GM23338 (cell line): ENCODE measurements at regions not wholly inside any gene's neighbourhood (a gene's known extent, or its start where the extent isn't known, plus 50 kb on each side); places are given as distances from the start of the nearest gene placed in this dataset.

Experiments used
- ATAC-seq: fragments of 200-7000 bp; cut with Tn5 transposase; 3 replicates; pipeline ENCODE4 v1.9.1; 2020
- DNase-seq: peaks from one replicate; pipeline ENCODE4 v3.0.0-alpha.2; 2015; ENCODE audit warnings: low spot score
- H2AFZ ChIP-seq: fragments of 200-600 bp; sonication (generic); 2 replicates; pipeline ENCODE4 v1.8.0; 2016; ENCODE audit warnings: antibody characterized with exemption, mild to moderate bottlenecking, moderate library complexity
- H3F3A ChIP-seq: fragments of 200-600 bp; sonication (generic); replicated peaks from 2 replicates; pipeline ENCODE4 v1.8.0; 2017; ENCODE audit warnings: antibody characterized with exemption, mixed run types, low read depth
- H3K27ac ChIP-seq: fragments of 200-600 bp; sonication (generic); 2 replicates; pipeline ENCODE4 v1.6.1; 2016; ENCODE audit warnings: low read depth
- H3K27me3 ChIP-seq: fragments of 200-600 bp; sonication (generic); 2 replicates; pipeline ENCODE4 v1.8.0; 2016; ENCODE audit warnings: mild to moderate bottlenecking, mixed run types, moderate library complexity; ENCODE audit not compliant: insufficient read depth
- H3K36me3 ChIP-seq: fragments of 200-600 bp; sonication (generic); 2 replicates; pipeline ENCODE4 v1.8.0; 2016; ENCODE audit warnings: mild to moderate bottlenecking; ENCODE audit not compliant: insufficient read depth
- H3K4me1 ChIP-seq: fragments of 200-600 bp; sonication (generic); 2 replicates; pipeline ENCODE4 v1.8.0; 2016; ENCODE audit warnings: mild to moderate bottlenecking, moderate library complexity; ENCODE audit not compliant: insufficient read depth
- H3K4me2 ChIP-seq: fragments of 200-600 bp; sonication (generic); 2 replicates; pipeline ENCODE4 v1.7.1; 2017; ENCODE audit warnings: mixed run types
- H3K4me3 ChIP-seq: fragments of 200-600 bp; sonication (generic); 2 replicates; pipeline ENCODE4 v1.6.1; 2016; ENCODE audit warnings: mixed run types
- H3K79me2 ChIP-seq: fragments of 200-600 bp; sonication (generic); replicated peaks from 2 replicates; pipeline ENCODE4 v1.8.0; 2017; ENCODE audit warnings: mild to moderate bottlenecking; ENCODE audit not compliant: insufficient read depth
- H3K9me2 ChIP-seq: fragments of 200-600 bp; sonication (generic); 2 replicates; pipeline ENCODE4 v1.8.0; 2017; ENCODE audit not compliant: insufficient read depth
- H4K20me1 ChIP-seq: fragments of 200-600 bp; sonication (generic); replicated peaks from 2 replicates; pipeline ENCODE4 v1.8.0; 2017; ENCODE audit warnings: mild to moderate bottlenecking; ENCODE audit not compliant: insufficient read depth
- H3K27ac Mint-ChIP-seq: 2 replicates; pipeline ENCODE4 v1.8.0; 2020; ENCODE audit warnings: inconsistent platforms, mild to moderate bottlenecking, moderate library complexity, mixed read lengths
- H3K27me3 Mint-ChIP-seq: 3 replicates; pipeline ENCODE4 v1.8.0; 2022; ENCODE audit warnings: low read depth, mild to moderate bottlenecking, moderate library complexity, mixed read lengths, inconsistent platforms; ENCODE audit not compliant: insufficient read depth, poor library complexity
- H3K36me3 Mint-ChIP-seq: 3 replicates; pipeline ENCODE4 v1.8.0; 2021; ENCODE audit warnings: low read depth, mild to moderate bottlenecking, inconsistent platforms, moderate library complexity, mixed read lengths
- H3K4me1 Mint-ChIP-seq: 3 replicates; pipeline ENCODE4 v1.8.0; 2020; ENCODE audit warnings: mild to moderate bottlenecking, inconsistent platforms, mixed read lengths
- H3K4me3 Mint-ChIP-seq: 3 replicates; pipeline ENCODE4 v1.8.0; 2021; ENCODE audit warnings: moderate library complexity, mild to moderate bottlenecking, inconsistent platforms, mixed read lengths
- H3K9me3 Mint-ChIP-seq: 3 replicates; pipeline ENCODE4 v1.8.0; 2020; ENCODE audit warnings: moderate library complexity, mild to moderate bottlenecking, inconsistent platforms, mixed read lengths
- CREB1 ChIP-seq: fragments of 250-450 bp; sonication (Bioruptor Pico); IDR thresholded peaks from 2 replicates; pipeline ENCODE4 v1.5.0; 2020; ENCODE audit warnings: low read depth, mild to moderate bottlenecking, moderate library complexity
- EZH2 ChIP-seq: fragments of 200-600 bp; sonication (generic); IDR thresholded peaks from one replicate; pipeline ENCODE4 v1.8.0; 2017; ENCODE audit warnings: antibody characterized with exemption, mild to moderate bottlenecking, low read depth; ENCODE audit not compliant: unreplicated experiment
- EZH2phosphoT487 ChIP-seq: fragments of 200-600 bp; sonication (generic); IDR thresholded peaks from one replicate; pipeline ENCODE4 v1.8.1; 2018; ENCODE audit warnings: antibody characterized with exemption; ENCODE audit not compliant: unreplicated experiment
- JUNB ChIP-seq: IDR thresholded peaks from one replicate; pipeline ENCODE4 v1.6.1; 2016; ENCODE audit warnings: antibody characterized with exemption; ENCODE audit not compliant: unreplicated experiment
- NANOG ChIP-seq: IDR thresholded peaks from 2 replicates; pipeline ENCODE4 v1.6.1; 2016; ENCODE audit warnings: antibody characterized with exemption, borderline replicate concordance
- POLR2AphosphoS5 ChIP-seq: IDR thresholded peaks from 2 replicates; pipeline ENCODE4 v1.6.1; 2016; ENCODE audit warnings: antibody characterized with exemption, low read depth
- STAT1 ChIP-seq: IDR thresholded peaks from one replicate; pipeline ENCODE4 v1.6.1; 2016; ENCODE audit warnings: antibody characterized with exemption; ENCODE audit not compliant: unreplicated experiment
- ZNF114 ChIP-seq: fragments of 250-450 bp; sonication (Bioruptor Pico); IDR thresholded peaks from 2 replicates; pipeline ENCODE4 v1.5.0; 2020; ENCODE audit warnings: mild to moderate bottlenecking, moderate library complexity
- ZNF331 ChIP-seq: fragments of 250-450 bp; sonication (Bioruptor Pico); IDR thresholded peaks from 2 replicates; pipeline ENCODE4 v1.5.0; 2020; ENCODE audit warnings: low read depth, mild to moderate bottlenecking, moderate library complexity
- TF ChIP-seq, protein P1 (sequence below), 2 experiments: fragments of 200-600 bp in 1 of 2; sonication (generic) in 1 of 2; conservative IDR thresholded peaks; 2 replicates each; pipeline versions ENCODE4 v1.5.1 to v1.6.1; 2016 to 2017; ENCODE audit warnings: antibody characterized with exemption in 2 of 2, low read depth in 2 of 2, mild to moderate bottlenecking in 2 of 2, moderate library complexity in 1 of 2
- TF ChIP-seq, protein P2 (sequence below): IDR thresholded peaks from one replicate; pipeline ENCODE4 v1.6.1; 2018; ENCODE audit warnings: antibody characterized with exemption; ENCODE audit not compliant: unreplicated experiment
- TF ChIP-seq, protein P3 (sequence below): IDR thresholded peaks from 2 replicates; pipeline ENCODE4 v1.6.1; 2016; ENCODE audit warnings: antibody characterized with exemption
- TF ChIP-seq, protein P4 (sequence below): fragments of 250-450 bp; sonication (Bioruptor Pico); IDR thresholded peaks from 2 replicates; pipeline ENCODE4 v1.5.0; 2020; ENCODE audit warnings: mild to moderate bottlenecking, moderate library complexity

DNA sequence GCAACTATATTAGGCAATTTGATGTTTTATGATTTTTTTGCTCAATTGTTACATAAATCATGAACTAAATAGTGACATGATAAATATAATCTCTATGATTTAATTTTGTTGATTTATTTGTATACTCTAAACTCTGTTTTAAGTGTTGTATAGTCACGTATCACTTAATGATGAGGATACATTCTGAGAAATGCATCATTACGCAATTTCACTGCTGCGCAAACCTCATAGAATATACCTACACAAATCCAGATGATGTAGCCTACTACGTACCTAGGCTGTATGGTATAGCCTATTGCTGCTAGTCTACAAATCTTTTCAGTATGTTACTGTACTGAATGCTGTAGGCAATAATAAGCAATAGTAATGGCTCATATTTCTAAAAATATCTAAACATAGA is 1029.8 kb downstream of the SI start:
- H3K4me2 ChIP-seq = no peak overlapping the region
- no peaks in the 10 kb centered on the region for H3K36me3 Mint-ChIP-seq
- no peaks in the 10 kb centered on the region for H3K9me2 ChIP-seq
- H4K20me1 ChIP-seq = no peaks in the 10 kb centered on the region
- H3K4me3 ChIP-seq = no peak overlapping the region
- no peaks in the 10 kb centered on the region for H3F3A ChIP-seq
- H3K9me3 Mint-ChIP-seq = no peaks in the 10 kb centered on the region
- no peak overlapping the region for H3K4me3 Mint-ChIP-seq
- no peaks in the 10 kb centered on the region for H3K27me3 Mint-ChIP-seq
- no peak for ATAC-seq
- no peak overlapping the region for H3K27ac Mint-ChIP-seq
- H3K27me3 ChIP-seq = no peaks in the 10 kb centered on the region
- no peak for DNase-seq
- H2AFZ ChIP-seq = no peak overlapping the region
- H3K36me3 ChIP-seq = no peaks in the 10 kb centered on the region
- no peaks in the 10 kb centered on the region for H3K4me1 ChIP-seq
- H3K27ac ChIP-seq = no peak overlapping the region
- no peak for TF ChIP-seq NANOG
- no peak for TF ChIP-seq STAT1
- TF ChIP-seq EZH2phosphoT487 = no peak
- TF ChIP-seq, protein P1, sequence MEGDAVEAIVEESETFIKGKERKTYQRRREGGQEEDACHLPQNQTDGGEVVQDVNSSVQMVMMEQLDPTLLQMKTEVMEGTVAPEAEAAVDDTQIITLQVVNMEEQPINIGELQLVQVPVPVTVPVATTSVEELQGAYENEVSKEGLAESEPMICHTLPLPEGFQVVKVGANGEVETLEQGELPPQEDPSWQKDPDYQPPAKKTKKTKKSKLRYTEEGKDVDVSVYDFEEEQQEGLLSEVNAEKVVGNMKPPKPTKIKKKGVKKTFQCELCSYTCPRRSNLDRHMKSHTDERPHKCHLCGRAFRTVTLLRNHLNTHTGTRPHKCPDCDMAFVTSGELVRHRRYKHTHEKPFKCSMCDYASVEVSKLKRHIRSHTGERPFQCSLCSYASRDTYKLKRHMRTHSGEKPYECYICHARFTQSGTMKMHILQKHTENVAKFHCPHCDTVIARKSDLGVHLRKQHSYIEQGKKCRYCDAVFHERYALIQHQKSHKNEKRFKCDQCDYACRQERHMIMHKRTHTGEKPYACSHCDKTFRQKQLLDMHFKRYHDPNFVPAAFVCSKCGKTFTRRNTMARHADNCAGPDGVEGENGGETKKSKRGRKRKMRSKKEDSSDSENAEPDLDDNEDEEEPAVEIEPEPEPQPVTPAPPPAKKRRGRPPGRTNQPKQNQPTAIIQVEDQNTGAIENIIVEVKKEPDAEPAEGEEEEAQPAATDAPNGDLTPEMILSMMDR (conservative IDR thresholded peaks at IDR 0.05; ENCODE audit: low read depth in 2 of 2) = no peak
- no peak for TF ChIP-seq POLR2AphosphoS5
- TF ChIP-seq, protein P2, sequence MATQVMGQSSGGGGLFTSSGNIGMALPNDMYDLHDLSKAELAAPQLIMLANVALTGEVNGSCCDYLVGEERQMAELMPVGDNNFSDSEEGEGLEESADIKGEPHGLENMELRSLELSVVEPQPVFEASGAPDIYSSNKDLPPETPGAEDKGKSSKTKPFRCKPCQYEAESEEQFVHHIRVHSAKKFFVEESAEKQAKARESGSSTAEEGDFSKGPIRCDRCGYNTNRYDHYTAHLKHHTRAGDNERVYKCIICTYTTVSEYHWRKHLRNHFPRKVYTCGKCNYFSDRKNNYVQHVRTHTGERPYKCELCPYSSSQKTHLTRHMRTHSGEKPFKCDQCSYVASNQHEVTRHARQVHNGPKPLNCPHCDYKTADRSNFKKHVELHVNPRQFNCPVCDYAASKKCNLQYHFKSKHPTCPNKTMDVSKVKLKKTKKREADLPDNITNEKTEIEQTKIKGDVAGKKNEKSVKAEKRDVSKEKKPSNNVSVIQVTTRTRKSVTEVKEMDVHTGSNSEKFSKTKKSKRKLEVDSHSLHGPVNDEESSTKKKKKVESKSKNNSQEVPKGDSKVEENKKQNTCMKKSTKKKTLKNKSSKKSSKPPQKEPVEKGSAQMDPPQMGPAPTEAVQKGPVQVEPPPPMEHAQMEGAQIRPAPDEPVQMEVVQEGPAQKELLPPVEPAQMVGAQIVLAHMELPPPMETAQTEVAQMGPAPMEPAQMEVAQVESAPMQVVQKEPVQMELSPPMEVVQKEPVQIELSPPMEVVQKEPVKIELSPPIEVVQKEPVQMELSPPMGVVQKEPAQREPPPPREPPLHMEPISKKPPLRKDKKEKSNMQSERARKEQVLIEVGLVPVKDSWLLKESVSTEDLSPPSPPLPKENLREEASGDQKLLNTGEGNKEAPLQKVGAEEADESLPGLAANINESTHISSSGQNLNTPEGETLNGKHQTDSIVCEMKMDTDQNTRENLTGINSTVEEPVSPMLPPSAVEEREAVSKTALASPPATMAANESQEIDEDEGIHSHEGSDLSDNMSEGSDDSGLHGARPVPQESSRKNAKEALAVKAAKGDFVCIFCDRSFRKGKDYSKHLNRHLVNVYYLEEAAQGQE = no peak
- TF ChIP-seq JUNB = no peak
- no peak for TF ChIP-seq CREB1 (CRISPR knock-in tag)
- TF ChIP-seq, protein P3, sequence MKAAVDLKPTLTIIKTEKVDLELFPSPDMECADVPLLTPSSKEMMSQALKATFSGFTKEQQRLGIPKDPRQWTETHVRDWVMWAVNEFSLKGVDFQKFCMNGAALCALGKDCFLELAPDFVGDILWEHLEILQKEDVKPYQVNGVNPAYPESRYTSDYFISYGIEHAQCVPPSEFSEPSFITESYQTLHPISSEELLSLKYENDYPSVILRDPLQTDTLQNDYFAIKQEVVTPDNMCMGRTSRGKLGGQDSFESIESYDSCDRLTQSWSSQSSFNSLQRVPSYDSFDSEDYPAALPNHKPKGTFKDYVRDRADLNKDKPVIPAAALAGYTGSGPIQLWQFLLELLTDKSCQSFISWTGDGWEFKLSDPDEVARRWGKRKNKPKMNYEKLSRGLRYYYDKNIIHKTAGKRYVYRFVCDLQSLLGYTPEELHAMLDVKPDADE = no peak
- no peak for TF ChIP-seq ZNF331 (CRISPR knock-in tag)
- no peak for TF ChIP-seq ZNF114 (CRISPR knock-in tag)
- no peak for TF ChIP-seq EZH2
- TF ChIP-seq, protein P4, sequence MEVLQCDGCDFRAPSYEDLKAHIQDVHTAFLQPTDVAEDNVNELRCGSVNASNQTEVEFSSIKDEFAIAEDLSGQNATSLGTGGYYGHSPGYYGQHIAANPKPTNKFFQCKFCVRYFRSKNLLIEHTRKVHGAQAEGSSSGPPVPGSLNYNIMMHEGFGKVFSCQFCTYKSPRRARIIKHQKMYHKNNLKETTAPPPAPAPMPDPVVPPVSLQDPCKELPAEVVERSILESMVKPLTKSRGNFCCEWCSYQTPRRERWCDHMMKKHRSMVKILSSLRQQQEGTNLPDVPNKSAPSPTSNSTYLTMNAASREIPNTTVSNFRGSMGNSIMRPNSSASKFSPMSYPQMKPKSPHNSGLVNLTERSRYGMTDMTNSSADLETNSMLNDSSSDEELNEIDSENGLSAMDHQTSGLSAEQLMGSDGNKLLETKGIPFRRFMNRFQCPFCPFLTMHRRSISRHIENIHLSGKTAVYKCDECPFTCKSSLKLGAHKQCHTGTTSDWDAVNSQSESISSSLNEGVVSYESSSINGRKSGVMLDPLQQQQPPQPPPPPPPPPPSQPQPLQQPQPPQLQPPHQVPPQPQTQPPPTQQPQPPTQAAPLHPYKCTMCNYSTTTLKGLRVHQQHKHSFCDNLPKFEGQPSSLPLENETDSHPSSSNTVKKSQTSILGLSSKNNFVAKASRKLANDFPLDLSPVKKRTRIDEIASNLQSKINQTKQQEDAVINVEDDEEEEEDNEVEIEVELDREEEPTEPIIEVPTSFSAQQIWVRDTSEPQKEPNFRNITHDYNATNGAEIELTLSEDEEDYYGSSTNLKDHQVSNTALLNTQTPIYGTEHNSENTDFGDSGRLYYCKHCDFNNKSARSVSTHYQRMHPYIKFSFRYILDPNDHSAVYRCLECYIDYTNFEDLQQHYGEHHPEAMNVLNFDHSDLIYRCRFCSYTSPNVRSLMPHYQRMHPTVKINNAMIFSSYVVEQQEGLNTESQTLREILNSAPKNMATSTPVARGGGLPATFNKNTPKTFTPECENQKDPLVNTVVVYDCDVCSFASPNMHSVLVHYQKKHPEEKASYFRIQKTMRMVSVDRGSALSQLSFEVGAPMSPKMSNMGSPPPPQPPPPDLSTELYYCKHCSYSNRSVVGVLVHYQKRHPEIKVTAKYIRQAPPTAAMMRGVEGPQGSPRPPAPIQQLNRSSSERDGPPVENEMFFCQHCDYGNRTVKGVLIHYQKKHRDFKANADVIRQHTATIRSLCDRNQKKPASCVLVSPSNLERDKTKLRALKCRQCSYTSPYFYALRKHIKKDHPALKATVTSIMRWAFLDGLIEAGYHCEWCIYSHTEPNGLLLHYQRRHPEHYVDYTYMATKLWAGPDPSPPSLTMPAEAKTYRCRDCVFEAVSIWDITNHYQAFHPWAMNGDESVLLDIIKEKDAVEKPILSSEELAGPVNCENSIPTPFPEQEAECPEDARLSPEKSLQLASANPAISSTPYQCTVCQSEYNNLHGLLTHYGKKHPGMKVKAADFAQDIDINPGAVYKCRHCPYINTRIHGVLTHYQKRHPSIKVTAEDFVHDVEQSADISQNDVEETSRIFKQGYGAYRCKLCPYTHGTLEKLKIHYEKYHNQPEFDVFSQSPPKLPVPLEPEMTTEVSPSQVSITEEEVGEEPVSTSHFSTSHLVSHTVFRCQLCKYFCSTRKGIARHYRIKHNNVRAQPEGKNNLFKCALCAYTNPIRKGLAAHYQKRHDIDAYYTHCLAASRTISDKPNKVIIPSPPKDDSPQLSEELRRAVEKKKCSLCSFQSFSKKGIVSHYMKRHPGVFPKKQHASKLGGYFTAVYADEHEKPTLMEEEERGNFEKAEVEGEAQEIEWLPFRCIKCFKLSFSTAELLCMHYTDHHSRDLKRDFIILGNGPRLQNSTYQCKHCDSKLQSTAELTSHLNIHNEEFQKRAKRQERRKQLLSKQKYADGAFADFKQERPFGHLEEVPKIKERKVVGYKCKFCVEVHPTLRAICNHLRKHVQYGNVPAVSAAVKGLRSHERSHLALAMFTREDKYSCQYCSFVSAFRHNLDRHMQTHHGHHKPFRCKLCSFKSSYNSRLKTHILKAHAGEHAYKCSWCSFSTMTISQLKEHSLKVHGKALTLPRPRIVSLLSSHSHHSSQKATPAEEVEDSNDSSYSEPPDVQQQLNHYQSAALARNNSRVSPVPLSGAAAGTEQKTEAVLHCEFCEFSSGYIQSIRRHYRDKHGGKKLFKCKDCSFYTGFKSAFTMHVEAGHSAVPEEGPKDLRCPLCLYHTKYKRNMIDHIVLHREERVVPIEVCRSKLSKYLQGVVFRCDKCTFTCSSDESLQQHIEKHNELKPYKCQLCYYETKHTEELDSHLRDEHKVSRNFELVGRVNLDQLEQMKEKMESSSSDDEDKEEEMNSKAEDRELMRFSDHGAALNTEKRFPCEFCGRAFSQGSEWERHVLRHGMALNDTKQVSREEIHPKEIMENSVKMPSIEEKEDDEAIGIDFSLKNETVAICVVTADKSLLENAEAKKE (CRISPR knock-in tag) = no peak
- no peaks in the 10 kb centered on the region for H3K79me2 ChIP-seq
- no peaks in the 10 kb centered on the region for H3K4me1 Mint-ChIP-seq
